ENCODE measurements at regions not wholly inside any gene's neighbourhood (a gene's known extent, or its start where the extent isn't known, plus 50 kb on each side); places are given as distances from the start of the nearest gene placed in this dataset.

- H3K9me3 ChIP-seq (ENCODE audit: control insufficient read depth, low read length): no peaks in the 10 kb centered on the region
- H3K27me3 ChIP-seq (replicated peaks; ENCODE audit: control insufficient read depth, insufficient read depth, low read length, poor library complexity, severe bottlenecking): no peaks in the 10 kb centered on the region
- no peaks in the 10 kb centered on the region for H3K36me3 ChIP-seq (ENCODE audit: control insufficient read depth, insufficient read depth, low read length)
- no peak overlapping the region for H3K27ac ChIP-seq (ENCODE audit: insufficient read depth, low read length, poor library complexity, severe bottlenecking)
- no peaks in the 10 kb centered on the region for H3K4me1 ChIP-seq (ENCODE audit: control insufficient read depth, insufficient read depth, low read length, poor library complexity, severe bottlenecking)
- H3K4me3 ChIP-seq (ENCODE audit: insufficient read depth, low read depth, low read length, poor library complexity, severe bottlenecking): no peak overlapping the region
- DNase-seq: no peak
Measured at GRCh38 chr22:47705350-47705749, 942.9 kb downstream of the TBC1D22A start.

GRCh38 chr22:47698906-47699305, 936.5 kb downstream of the TBC1D22A start:
- H3K4me1 ChIP-seq (ENCODE audit: control insufficient read depth, insufficient read depth, low read length, poor library complexity, severe bottlenecking): no peaks in the 10 kb centered on the region
- H3K27ac ChIP-seq (ENCODE audit: insufficient read depth, low read length, poor library complexity, severe bottlenecking): no peak overlapping the region
- H3K9me3 ChIP-seq (ENCODE audit: control insufficient read depth, low read length): no peaks in the 10 kb centered on the region
- no peaks in the 10 kb centered on the region for H3K36me3 ChIP-seq (ENCODE audit: control insufficient read depth, insufficient read depth, low read length)
- no peak overlapping the region for H3K4me3 ChIP-seq (ENCODE audit: insufficient read depth, low read depth, low read length, poor library complexity, severe bottlenecking)
- no peak for DNase-seq
- no peaks in the 10 kb centered on the region for H3K27me3 ChIP-seq (replicated peaks; ENCODE audit: control insufficient read depth, insufficient read depth, low read length, poor library complexity, severe bottlenecking)

- H3K36me3 ChIP-seq (ENCODE audit: control insufficient read depth, insufficient read depth, low read length): no peaks in the 10 kb centered on the region
- no peaks in the 10 kb centered on the region for H3K27me3 ChIP-seq (replicated peaks; ENCODE audit: control insufficient read depth, insufficient read depth, low read length, poor library complexity, severe bottlenecking)
- H3K4me1 ChIP-seq (ENCODE audit: control insufficient read depth, insufficient read depth, low read length, poor library complexity, severe bottlenecking): no peaks in the 10 kb centered on the region
- H3K27ac ChIP-seq (ENCODE audit: insufficient read depth, low read length, poor library complexity, severe bottlenecking): no peak overlapping the region
- no peak overlapping the region for H3K4me3 ChIP-seq (ENCODE audit: insufficient read depth, low read depth, low read length, poor library complexity, severe bottlenecking)
- no peaks in the 10 kb centered on the region for H3K9me3 ChIP-seq (ENCODE audit: control insufficient read depth, low read length)
- no peak for DNase-seq
Measured at GRCh38 chr22:47697861-47698260, 935.4 kb downstream of the TBC1D22A start.

GRCh38 chr22:47696776-47697175, 934.3 kb downstream of the TBC1D22A start:
- Histone ChIP-seq H3K4me1 (ENCODE audit: control insufficient read depth, insufficient read depth, low read length, poor library complexity, severe bottlenecking) (no peaks in the 10 kb centered on the region), H3K27me3 (replicated peaks; ENCODE audit: control insufficient read depth, insufficient read depth, low read length, poor library complexity, severe bottlenecking) (no peaks in the 10 kb centered on the region)
- DNase-seq: no peak

GRCh38 chr22:47695176-47695575, 932.7 kb downstream of the TBC1D22A start:
- Histone ChIP-seq H3K36me3 (ENCODE audit: control insufficient read depth, insufficient read depth, low read length) (no peaks in the 10 kb centered on the region), H3K9me3 (ENCODE audit: control insufficient read depth, low read length) (no peaks in the 10 kb centered on the region), H3K4me3 (ENCODE audit: insufficient read depth, low read depth, low read length, poor library complexity, severe bottlenecking) (no peak overlapping the region), H3K4me1 (ENCODE audit: control insufficient read depth, insufficient read depth, low read length, poor library complexity, severe bottlenecking) (no peaks in the 10 kb centered on the region), H3K27ac (ENCODE audit: insufficient read depth, low read length, poor library complexity, severe bottlenecking) (no peak overlapping the region), H3K27me3 (replicated peaks; ENCODE audit: control insufficient read depth, insufficient read depth, low read length, poor library complexity, severe bottlenecking) (no peaks in the 10 kb centered on the region)
- DNase-seq: no peak

More at GRCh38 chr22:47696776-47697175, 934.3 kb downstream of the TBC1D22A start:
- no peak overlapping the region for H3K4me3 ChIP-seq (ENCODE audit: insufficient read depth, low read depth, low read length, poor library complexity, severe bottlenecking)
- H3K36me3 ChIP-seq (ENCODE audit: control insufficient read depth, insufficient read depth, low read length): no peaks in the 10 kb centered on the region
- no peak overlapping the region for H3K27ac ChIP-seq (ENCODE audit: insufficient read depth, low read length, poor library complexity, severe bottlenecking)
- no peaks in the 10 kb centered on the region for H3K9me3 ChIP-seq (ENCODE audit: control insufficient read depth, low read length)

GRCh38 chr22:47694536-47695130, 932.2 kb downstream of the TBC1D22A start:
- DNase-seq: no peak
- Histone ChIP-seq H3K27me3 (replicated peaks; ENCODE audit: control insufficient read depth, insufficient read depth, low read length, poor library complexity, severe bottlenecking) (no peaks in the 10 kb centered on the region), H3K4me3 (ENCODE audit: insufficient read depth, low read depth, low read length, poor library complexity, severe bottlenecking) (no peak overlapping the region), H3K27ac (ENCODE audit: insufficient read depth, low read length, poor library complexity, severe bottlenecking) (no peak overlapping the region), H3K36me3 (ENCODE audit: control insufficient read depth, insufficient read depth, low read length) (no peaks in the 10 kb centered on the region), H3K4me1 (ENCODE audit: control insufficient read depth, insufficient read depth, low read length, poor library complexity, severe bottlenecking) (no peaks in the 10 kb centered on the region), H3K9me3 (ENCODE audit: control insufficient read depth, low read length) (no peaks in the 10 kb centered on the region)

- no peak for DNase-seq
- no peaks in the 10 kb centered on the region for H3K9me3 ChIP-seq (ENCODE audit: control insufficient read depth, low read length)
- H3K27me3 ChIP-seq (replicated peaks; ENCODE audit: control insufficient read depth, insufficient read depth, low read length, poor library complexity, severe bottlenecking): no peaks in the 10 kb centered on the region
- no peak overlapping the region for H3K27ac ChIP-seq (ENCODE audit: insufficient read depth, low read length, poor library complexity, severe bottlenecking)
- no peaks in the 10 kb centered on the region for H3K36me3 ChIP-seq (ENCODE audit: control insufficient read depth, insufficient read depth, low read length)
- no peak overlapping the region for H3K4me3 ChIP-seq (ENCODE audit: insufficient read depth, low read depth, low read length, poor library complexity, severe bottlenecking)
- no peaks in the 10 kb centered on the region for H3K4me1 ChIP-seq (ENCODE audit: control insufficient read depth, insufficient read depth, low read length, poor library complexity, severe bottlenecking)
Measured at GRCh38 chr22:47693606-47694005, 931.2 kb downstream of the TBC1D22A start.

- H3K9me3 ChIP-seq (ENCODE audit: control insufficient read depth, low read length): no peaks in the 10 kb centered on the region
- no peaks in the 10 kb centered on the region for H3K27me3 ChIP-seq (replicated peaks; ENCODE audit: control insufficient read depth, insufficient read depth, low read length, poor library complexity, severe bottlenecking)
- H3K4me3 ChIP-seq (ENCODE audit: insufficient read depth, low read depth, low read length, poor library complexity, severe bottlenecking): no peak overlapping the region
- H3K36me3 ChIP-seq (ENCODE audit: control insufficient read depth, insufficient read depth, low read length): no peaks in the 10 kb centered on the region
- DNase-seq: no peak
- H3K27ac ChIP-seq (ENCODE audit: insufficient read depth, low read length, poor library complexity, severe bottlenecking): no peak overlapping the region
- no peaks in the 10 kb centered on the region for H3K4me1 ChIP-seq (ENCODE audit: control insufficient read depth, insufficient read depth, low read length, poor library complexity, severe bottlenecking)
Measured at GRCh38 chr22:47692811-47693210, 930.4 kb downstream of the TBC1D22A start.

GRCh38 chr22:47691152-47691895, 928.9 kb downstream of the TBC1D22A start:
- no peaks in the 10 kb centered on the region for H3K9me3 ChIP-seq (ENCODE audit: control insufficient read depth, low read length)
- no peaks in the 10 kb centered on the region for H3K4me1 ChIP-seq (ENCODE audit: control insufficient read depth, insufficient read depth, low read length, poor library complexity, severe bottlenecking)
- no peaks in the 10 kb centered on the region for H3K27me3 ChIP-seq (replicated peaks; ENCODE audit: control insufficient read depth, insufficient read depth, low read length, poor library complexity, severe bottlenecking)
- H3K27ac ChIP-seq (ENCODE audit: insufficient read depth, low read length, poor library complexity, severe bottlenecking): no peak overlapping the region
- no peaks in the 10 kb centered on the region for H3K36me3 ChIP-seq (ENCODE audit: control insufficient read depth, insufficient read depth, low read length)
- no peak overlapping the region for H3K4me3 ChIP-seq (ENCODE audit: insufficient read depth, low read depth, low read length, poor library complexity, severe bottlenecking)
- DNase-seq: no peak

- Histone ChIP-seq H3K36me3 (ENCODE audit: control insufficient read depth, insufficient read depth, low read length) (no peaks in the 10 kb centered on the region), H3K4me3 (ENCODE audit: insufficient read depth, low read depth, low read length, poor library complexity, severe bottlenecking) (no peak overlapping the region), H3K27me3 (replicated peaks; ENCODE audit: control insufficient read depth, insufficient read depth, low read length, poor library complexity, severe bottlenecking) (no peaks in the 10 kb centered on the region), H3K27ac (ENCODE audit: insufficient read depth, low read length, poor library complexity, severe bottlenecking) (no peak overlapping the region), H3K4me1 (ENCODE audit: control insufficient read depth, insufficient read depth, low read length, poor library complexity, severe bottlenecking) (no peaks in the 10 kb centered on the region), H3K9me3 (ENCODE audit: control insufficient read depth, low read length) (no peaks in the 10 kb centered on the region)
- DNase-seq: no peak
Measured at GRCh38 chr22:47690586-47690985, 928.1 kb downstream of the TBC1D22A start.
